ENCODE measurements at regions not wholly inside any gene's neighbourhood (a gene's known extent, or its start where the extent isn't known, plus 50 kb on each side); places are given as distances from the start of the nearest gene placed in this dataset.

GRCh38 chr5:109937951-109938350, 248.2 kb downstream of the MAN2A1 start:
- H3K4me3 Mint-ChIP-seq: no peak overlapping the region

GRCh38 chr5:109938453-109938852, 248.7 kb downstream of the MAN2A1 start:
- Histone ChIP-seq H3K4me1 (peaks cover 5% of the 10 kb centered on the region), H4K20me1 (ENCODE audit: low read depth) (no peaks in the 10 kb centered on the region), H3K4me2 (no peak overlapping the region), H3K36me3 (no peaks in the 10 kb centered on the region), H3K79me2 (ENCODE audit: low read depth) (no peaks in the 10 kb centered on the region), H2AFZ (replicated peaks) (no peak overlapping the region), H3K27ac (no peak overlapping the region), H3K9me3 (ENCODE audit: low read depth) (peaks cover 6% of the 10 kb centered on the region), H3F3A (ENCODE audit: low read depth) (no peaks in the 10 kb centered on the region), H3K4me3 (no peak overlapping the region), H3K9ac (no peak overlapping the region), H3K27me3 (no peaks in the 10 kb centered on the region)
- Mint-ChIP-seq H3K36me3 (no peaks in the 10 kb centered on the region), H3K4me3 (no peak overlapping the region), H3K9me3 (peaks cover 6% of the 10 kb centered on the region), H3K27ac (no peak overlapping the region), H3K4me1 (peaks cover 18% of the 10 kb centered on the region), H3K27me3 (ENCODE audit: insufficient read depth, low read depth) (peaks cover 2% of the 10 kb centered on the region)
- no peak for DNase-seq (ENCODE audit: low spot score)
- TF ChIP-seq CTCF (IDR thresholded peaks at IDR 0.05) (no peak), EZH2 (IDR thresholded peaks at IDR 0.05) (no peak), EZH2phosphoT487 (IDR thresholded peaks at IDR 0.05) (no peak)

More at GRCh38 chr5:109937951-109938350, 248.2 kb downstream of the MAN2A1 start:
- no peaks in the 10 kb centered on the region for H3K27me3 Mint-ChIP-seq (ENCODE audit: insufficient read depth, low read depth)
- Histone ChIP-seq H3K27me3 (no peaks in the 10 kb centered on the region), H3K9me3 (ENCODE audit: low read depth) (peaks cover 6% of the 10 kb centered on the region), H2AFZ (replicated peaks) (no peak overlapping the region), H3K9ac (no peak overlapping the region), H3K4me2 (no peak overlapping the region), H3K4me1 (peaks cover 5% of the 10 kb centered on the region), H3F3A (ENCODE audit: low read depth) (no peaks in the 10 kb centered on the region), H4K20me1 (ENCODE audit: low read depth) (no peaks in the 10 kb centered on the region), H3K4me3 (no peak overlapping the region), H3K27ac (no peak overlapping the region), H3K36me3 (no peaks in the 10 kb centered on the region), H3K79me2 (ENCODE audit: low read depth) (no peaks in the 10 kb centered on the region)
- peak overlapping the region; percentile 4 for H3K27ac Mint-ChIP-seq
- peaks cover 18% of the 10 kb centered on the region for H3K4me1 Mint-ChIP-seq
- peaks cover 6% of the 10 kb centered on the region for H3K9me3 Mint-ChIP-seq
- no peak for DNase-seq (ENCODE audit: low spot score)
- TF ChIP-seq CTCF (IDR thresholded peaks at IDR 0.05) (no peak), EZH2 (IDR thresholded peaks at IDR 0.05) (no peak), EZH2phosphoT487 (IDR thresholded peaks at IDR 0.05) (no peak)
- H3K36me3 Mint-ChIP-seq: no peaks in the 10 kb centered on the region

GRCh38 chr5:109939116-109939682, 249.5 kb downstream of the MAN2A1 start:
- Histone ChIP-seq H3F3A (ENCODE audit: low read depth) (no peaks in the 10 kb centered on the region), H3K4me1 (peaks cover 5% of the 10 kb centered on the region), H3K4me2 (no peak overlapping the region), H3K27ac (no peak overlapping the region), H3K27me3 (no peaks in the 10 kb centered on the region), H3K36me3 (no peaks in the 10 kb centered on the region), H3K79me2 (ENCODE audit: low read depth) (no peaks in the 10 kb centered on the region), H3K4me3 (no peak overlapping the region), H4K20me1 (ENCODE audit: low read depth) (no peaks in the 10 kb centered on the region), H2AFZ (replicated peaks) (no peak overlapping the region), H3K9ac (no peak overlapping the region), H3K9me3 (ENCODE audit: low read depth) (peaks cover 6% of the 10 kb centered on the region)
- TF ChIP-seq EZH2phosphoT487 (IDR thresholded peaks at IDR 0.05) (no peak), EZH2 (IDR thresholded peaks at IDR 0.05) (no peak), CTCF (IDR thresholded peaks at IDR 0.05) (no peak)
- Mint-ChIP-seq H3K4me3 (no peak overlapping the region), H3K9me3 (peaks cover 6% of the 10 kb centered on the region), H3K27me3 (ENCODE audit: insufficient read depth, low read depth) (peaks cover 2% of the 10 kb centered on the region), H3K4me1 (peaks cover 24% of the 10 kb centered on the region), H3K27ac (no peak overlapping the region), H3K36me3 (no peaks in the 10 kb centered on the region)
- DNase-seq (ENCODE audit: low spot score): no peak

All from neural progenitor cell (in vitro differentiated cells).